ENCODE measurements at regions not wholly inside any gene's neighbourhood (a gene's known extent, or its start where the extent isn't known, plus 50 kb on each side); places are given as distances from the start of the nearest gene placed in this dataset.

DNA sequence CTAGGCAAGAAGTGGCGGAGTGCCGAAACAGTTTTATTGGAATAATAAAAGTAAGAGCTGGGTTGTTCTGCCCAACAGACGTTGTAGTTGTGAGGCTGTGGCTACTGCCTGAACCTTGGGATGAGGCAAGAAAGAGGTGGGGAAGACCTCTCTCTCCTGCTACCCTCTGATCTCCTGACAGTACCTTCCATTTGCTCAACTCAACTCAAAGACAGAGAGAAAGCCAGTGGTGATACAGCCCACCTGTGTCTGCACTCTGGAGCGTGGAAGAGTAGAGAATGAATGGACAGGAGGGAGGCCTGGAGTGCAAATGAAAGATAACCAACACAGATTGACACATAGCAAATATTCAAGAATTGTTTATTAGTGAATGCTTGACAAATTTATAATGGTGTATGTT lies 590.3 kb downstream of the NYAP2 start:
- Histone ChIP-seq H3K9ac (ENCODE audit: low read depth in 1 of 2, low read length in 2 of 2) (no peak overlapping the region), H3K9me3 (ENCODE audit: control insufficient read depth in 4 of 4, low read length in 3 of 4) (no peaks in the 10 kb centered on the region), H3K27me3 (ENCODE audit: control insufficient read depth in 4 of 4, insufficient read depth in 4 of 4, low read length in 3 of 4) (no peaks in the 10 kb centered on the region), H3K36me3 (ENCODE audit: control insufficient read depth in 4 of 4, insufficient read depth in 3 of 4, low read depth in 1 of 4, low read length in 3 of 4) (no peaks in the 10 kb centered on the region), H3K27ac (ENCODE audit: low read depth in 1 of 2, low read length in 2 of 2) (no peak overlapping the region), H3K4me1 (ENCODE audit: control insufficient read depth in 4 of 4, insufficient read depth in 4 of 4, low read length in 3 of 4) (no peaks in the 10 kb centered on the region), H3K4me3 (ENCODE audit: low read depth in 1 of 3, low read length in 3 of 3) (no peak overlapping the region)
- no peak for TF ChIP-seq YY1 (IDR thresholded peaks at IDR 0.05)
- TF ChIP-seq, protein P1, sequence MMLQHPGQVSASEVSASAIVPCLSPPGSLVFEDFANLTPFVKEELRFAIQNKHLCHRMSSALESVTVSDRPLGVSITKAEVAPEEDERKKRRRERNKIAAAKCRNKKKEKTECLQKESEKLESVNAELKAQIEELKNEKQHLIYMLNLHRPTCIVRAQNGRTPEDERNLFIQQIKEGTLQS (IDR thresholded peaks at IDR 0.05), result no peak
- TF ChIP-seq, protein P2, sequence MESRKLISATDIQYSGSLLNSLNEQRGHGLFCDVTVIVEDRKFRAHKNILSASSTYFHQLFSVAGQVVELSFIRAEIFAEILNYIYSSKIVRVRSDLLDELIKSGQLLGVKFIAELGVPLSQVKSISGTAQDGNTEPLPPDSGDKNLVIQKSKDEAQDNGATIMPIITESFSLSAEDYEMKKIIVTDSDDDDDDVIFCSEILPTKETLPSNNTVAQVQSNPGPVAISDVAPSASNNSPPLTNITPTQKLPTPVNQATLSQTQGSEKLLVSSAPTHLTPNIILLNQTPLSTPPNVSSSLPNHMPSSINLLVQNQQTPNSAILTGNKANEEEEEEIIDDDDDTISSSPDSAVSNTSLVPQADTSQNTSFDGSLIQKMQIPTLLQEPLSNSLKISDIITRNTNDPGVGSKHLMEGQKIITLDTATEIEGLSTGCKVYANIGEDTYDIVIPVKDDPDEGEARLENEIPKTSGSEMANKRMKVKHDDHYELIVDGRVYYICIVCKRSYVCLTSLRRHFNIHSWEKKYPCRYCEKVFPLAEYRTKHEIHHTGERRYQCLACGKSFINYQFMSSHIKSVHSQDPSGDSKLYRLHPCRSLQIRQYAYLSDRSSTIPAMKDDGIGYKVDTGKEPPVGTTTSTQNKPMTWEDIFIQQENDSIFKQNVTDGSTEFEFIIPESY (IDR thresholded peaks at IDR 0.05), result no peak
- TF ChIP-seq HNF4A (conservative IDR thresholded peaks at IDR 0.05), result no peak
- TF ChIP-seq HNF4G (IDR thresholded peaks at IDR 0.05), result no peak
- no peak for TF ChIP-seq EGR1 (IDR thresholded peaks at IDR 0.05; ENCODE audit: low read depth in 2 of 2)
- TF ChIP-seq FOXA2 (IDR thresholded peaks at IDR 0.05), result no peak
- TF ChIP-seq JUND (IDR thresholded peaks at IDR 0.05), result no peak
- no peak for DNase-seq (ENCODE audit: low spot score)
- 94% methylated on average over 4 of the region's 4 CpGs for WGBS

DNA sequence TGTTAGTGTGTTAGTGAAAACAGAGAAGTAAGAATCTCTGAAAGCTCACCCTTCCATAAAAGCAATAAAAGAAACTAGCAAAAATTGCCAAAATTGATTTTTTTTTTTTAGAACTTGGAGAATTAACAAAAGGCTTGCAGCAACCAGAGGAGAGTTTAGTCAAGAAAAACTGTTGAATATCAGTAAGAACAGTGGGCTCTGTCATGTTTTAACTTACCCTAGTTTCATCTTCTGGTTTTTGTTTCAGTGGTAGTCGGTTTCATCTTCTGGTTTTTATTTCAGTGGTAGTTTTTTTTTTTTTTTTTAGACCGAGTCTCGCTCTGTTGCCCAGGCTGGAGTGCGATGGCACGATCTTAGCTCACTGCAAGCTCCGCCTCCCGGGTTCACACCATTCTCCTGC lies 580.9 kb downstream of the NYAP2 start:
- no peaks in the 10 kb centered on the region for H3K4me1 ChIP-seq (ENCODE audit: control insufficient read depth in 4 of 4, insufficient read depth in 4 of 4, low read length in 3 of 4)
- H3K36me3 ChIP-seq (ENCODE audit: control insufficient read depth in 4 of 4, insufficient read depth in 3 of 4, low read depth in 1 of 4, low read length in 3 of 4), result no peaks in the 10 kb centered on the region
- WGBS, result 90% methylated on average over 7 of the region's 7 CpGs
- DNase-seq (ENCODE audit: low spot score), result no peak
- TF ChIP-seq, protein P1 (IDR thresholded peaks at IDR 0.05), result no peak
- no peak for TF ChIP-seq HNF4G (IDR thresholded peaks at IDR 0.05)
- TF ChIP-seq, protein P2 (IDR thresholded peaks at IDR 0.05), result no peak
- TF ChIP-seq NR2F2 (IDR thresholded peaks at IDR 0.05), result no peak
- no peak for TF ChIP-seq EGR1 (IDR thresholded peaks at IDR 0.05; ENCODE audit: low read depth in 2 of 2)
- no peak for TF ChIP-seq GABPA (IDR thresholded peaks at IDR 0.05 in 1 of 2, conservative IDR thresholded peaks at IDR 0.05 in 1 of 2)
- TF ChIP-seq, protein P3, sequence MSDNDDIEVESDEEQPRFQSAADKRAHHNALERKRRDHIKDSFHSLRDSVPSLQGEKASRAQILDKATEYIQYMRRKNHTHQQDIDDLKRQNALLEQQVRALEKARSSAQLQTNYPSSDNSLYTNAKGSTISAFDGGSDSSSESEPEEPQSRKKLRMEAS (IDR thresholded peaks at IDR 0.05), result no peak
- no peak for TF ChIP-seq FOXA2 (IDR thresholded peaks at IDR 0.05)
- no peak for TF ChIP-seq JUND (IDR thresholded peaks at IDR 0.05)
- H3K27me3 ChIP-seq (ENCODE audit: control insufficient read depth in 4 of 4, insufficient read depth in 4 of 4, low read length in 3 of 4), result peaks cover 0 to 2% (median 0%) of the 10 kb centered on the region in 4 donors
- peaks cover 0 to 3% (median 3%) of the 10 kb centered on the region in 4 donors for H3K9me3 ChIP-seq (ENCODE audit: control insufficient read depth in 4 of 4, low read length in 3 of 4)
- H3K4me3 ChIP-seq (ENCODE audit: low read depth in 1 of 3, low read length in 3 of 3), result no peak overlapping the region
- H3K27ac ChIP-seq (ENCODE audit: low read depth in 1 of 2, low read length in 2 of 2), result no peak overlapping the region
- H3K9ac ChIP-seq (ENCODE audit: low read depth in 1 of 2, low read length in 2 of 2), result no peak overlapping the region

DNA sequence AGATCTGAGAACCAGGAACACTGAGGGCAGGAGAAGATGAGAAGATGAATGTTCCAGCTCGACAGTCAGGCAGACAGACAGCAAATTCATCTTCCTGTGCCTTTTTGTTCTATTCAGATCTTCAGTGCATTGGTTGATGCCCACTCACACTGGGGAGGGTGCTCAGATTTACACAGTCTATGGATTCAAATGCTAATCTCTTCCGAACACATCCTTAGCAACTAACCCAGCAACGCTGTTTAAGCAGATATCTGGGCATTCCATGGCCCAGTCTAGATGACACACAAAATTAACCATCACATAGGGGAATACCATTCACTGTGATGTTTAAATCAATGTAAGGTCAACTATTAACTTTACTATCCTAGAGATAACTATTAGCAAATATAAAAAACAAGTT lies 571.9 kb downstream of the NYAP2 start:
- H3K9ac ChIP-seq (ENCODE audit: low read depth in 1 of 2, low read length in 2 of 2), result no peak overlapping the region
- H3K9me3 ChIP-seq (ENCODE audit: control insufficient read depth in 4 of 4, low read length in 3 of 4), result no peaks in the 10 kb centered on the region
- no peaks in the 10 kb centered on the region for H3K27me3 ChIP-seq (ENCODE audit: control insufficient read depth in 4 of 4, insufficient read depth in 4 of 4, low read length in 3 of 4)
- TF ChIP-seq FOXA2 (IDR thresholded peaks at IDR 0.05), result no peak
- TF ChIP-seq, protein P4, sequence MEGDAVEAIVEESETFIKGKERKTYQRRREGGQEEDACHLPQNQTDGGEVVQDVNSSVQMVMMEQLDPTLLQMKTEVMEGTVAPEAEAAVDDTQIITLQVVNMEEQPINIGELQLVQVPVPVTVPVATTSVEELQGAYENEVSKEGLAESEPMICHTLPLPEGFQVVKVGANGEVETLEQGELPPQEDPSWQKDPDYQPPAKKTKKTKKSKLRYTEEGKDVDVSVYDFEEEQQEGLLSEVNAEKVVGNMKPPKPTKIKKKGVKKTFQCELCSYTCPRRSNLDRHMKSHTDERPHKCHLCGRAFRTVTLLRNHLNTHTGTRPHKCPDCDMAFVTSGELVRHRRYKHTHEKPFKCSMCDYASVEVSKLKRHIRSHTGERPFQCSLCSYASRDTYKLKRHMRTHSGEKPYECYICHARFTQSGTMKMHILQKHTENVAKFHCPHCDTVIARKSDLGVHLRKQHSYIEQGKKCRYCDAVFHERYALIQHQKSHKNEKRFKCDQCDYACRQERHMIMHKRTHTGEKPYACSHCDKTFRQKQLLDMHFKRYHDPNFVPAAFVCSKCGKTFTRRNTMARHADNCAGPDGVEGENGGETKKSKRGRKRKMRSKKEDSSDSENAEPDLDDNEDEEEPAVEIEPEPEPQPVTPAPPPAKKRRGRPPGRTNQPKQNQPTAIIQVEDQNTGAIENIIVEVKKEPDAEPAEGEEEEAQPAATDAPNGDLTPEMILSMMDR (IDR thresholded peaks at IDR 0.05; ENCODE audit: low read depth, low read length, missing input control), result no peak
- no peak for TF ChIP-seq RAD21 (IDR thresholded peaks at IDR 0.05)
- no peak for TF ChIP-seq FOXA1 (IDR thresholded peaks at IDR 0.05)
- no peak for TF ChIP-seq SP1 (IDR thresholded peaks at IDR 0.05)
- no peak for TF ChIP-seq RXRA (IDR thresholded peaks at IDR 0.05)
- 79% methylated on average over 3 of the region's 3 CpGs for WGBS
- no peak overlapping the region for H3K27ac ChIP-seq (ENCODE audit: low read depth in 1 of 2, low read length in 2 of 2)
- no peaks in the 10 kb centered on the region for H3K36me3 ChIP-seq (ENCODE audit: control insufficient read depth in 4 of 4, insufficient read depth in 3 of 4, low read depth in 1 of 4, low read length in 3 of 4)
- no peak overlapping the region for H3K4me3 ChIP-seq (ENCODE audit: low read depth in 1 of 3, low read length in 3 of 3)
- H3K4me1 ChIP-seq (ENCODE audit: control insufficient read depth in 4 of 4, insufficient read depth in 4 of 4, low read length in 3 of 4), result no peaks in the 10 kb centered on the region
- DNase-seq (ENCODE audit: low spot score), result no peak

Data from liver (tissue), 8 donors.